Breast epithelium (tissue), 3 donors: ENCODE measurements at regions not wholly inside any gene's neighbourhood (a gene's known extent, or its start where the extent isn't known, plus 50 kb on each side); places are given as distances from the start of the nearest gene placed in this dataset.

Experiments used
- CTCF ChIP-seq, 3 donors: fragments of 450-650 bp; IDR thresholded peaks; one replicate each; pipeline ENCODE4 v1.5.1; 2016 to 2017; ENCODE audit warnings: antibody characterized with exemption in 3 of 3, mild to moderate bottlenecking in 3 of 3, moderate library complexity in 3 of 3
- POLR2A ChIP-seq: fragments of 450-650 bp; IDR thresholded peaks from one replicate; pipeline ENCODE4 v1.6.1; 2016; ENCODE audit warnings: antibody characterized with exemption, mild to moderate bottlenecking, moderate library complexity
- POLR2AphosphoS5 ChIP-seq, 3 donors: sonication (generic); formaldehyde crosslinking; IDR thresholded peaks; one replicate each; pipeline ENCODE4 v1.6.1; 2017; ENCODE audit warnings: antibody characterized with exemption in 3 of 3

DNA sequence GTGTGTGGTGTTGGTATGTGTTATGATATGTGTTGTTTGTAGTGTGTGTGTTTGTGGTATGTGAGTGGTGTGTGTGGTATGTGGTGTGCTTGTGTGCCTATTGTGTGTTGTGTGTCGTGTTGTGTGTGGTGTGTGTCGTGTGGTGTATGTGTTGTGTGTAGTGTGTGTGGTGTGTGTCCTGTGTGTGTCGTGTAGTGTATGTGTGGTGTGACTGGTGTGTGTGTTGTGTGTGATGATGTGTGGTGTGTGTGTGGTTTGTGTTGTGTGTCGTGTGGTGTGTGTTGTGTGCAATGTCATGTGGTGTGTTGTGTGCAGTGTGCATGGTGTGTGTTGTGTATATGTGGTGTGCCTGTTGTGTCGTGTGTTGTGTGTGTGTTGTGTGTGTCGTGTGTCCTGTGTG is 144.6 kb downstream of the DNAJB6 start:
- TF ChIP-seq CTCF (IDR thresholded peaks at IDR 0.05) (no peak), POLR2A (no peak), POLR2AphosphoS5 (IDR thresholded peaks at IDR 0.05) (no peak)
